H1 (cell line): ENCODE measurements at regions not wholly inside any gene's neighbourhood (a gene's known extent, or its start where the extent isn't known, plus 50 kb on each side); places are given as distances from the start of the nearest gene placed in this dataset.

Source experiments
- CTCF ChIA-PET: fragments of 300-600 bp; sonication (Branson Sonifier 250); formaldehyde crosslinking; loops from one replicate; lab custom pipeline; 2021; ENCODE audit not compliant: partially characterized antibody; lab: Charles Lee
- POLR2A ChIA-PET: fragments of 300-600 bp; sonication (Branson Sonifier 250); formaldehyde crosslinking; loops from one replicate; lab custom pipeline; 2021; ENCODE audit warnings: inconsistent platforms; ENCODE audit not compliant: partially characterized antibody; lab: Charles Lee
- DNase-seq, 2 experiments: peaks; one replicate each; pipeline versions ENCODE4 v3.0.0 to v3.0.0-alpha.2; 2010 to 2022; ENCODE audit warnings: low spot score in 2 of 2, low read depth in 1 of 2, mixed read lengths in 1 of 2
- FAIRE-seq: peaks from 2 replicates; lab custom pipeline; 2011; peaks lifted over from hg19 to GRCh38; lab: Jason Lieb, UNC
- H2AFZ ChIP-seq: 2 replicates; pipeline ENCODE4 v1.8.1; 2012; ENCODE audit warnings: low read length, inconsistent platforms
- H2AK5ac ChIP-seq: 2 replicates; pipeline ENCODE4 v1.6.1; 2013; ENCODE audit warnings: low read depth, low read length
- H2BK120ac ChIP-seq: replicated peaks from 2 replicates; pipeline ENCODE3; 2013; ENCODE audit warnings: low read depth, low read length, inconsistent platforms
- H2BK12ac ChIP-seq: 2 replicates; pipeline ENCODE4 v1.6.1; 2013; ENCODE audit warnings: low read depth, low read length
- H2BK15ac ChIP-seq: 2 replicates; pipeline ENCODE4 v1.6.1; 2013; ENCODE audit warnings: low read length
- H2BK20ac ChIP-seq: 2 replicates; pipeline ENCODE4 v1.6.1; 2013; ENCODE audit warnings: low read length
- H2BK5ac ChIP-seq: 2 replicates; pipeline ENCODE4 v1.6.1; 2013; ENCODE audit warnings: low read depth, low read length
- H3K14ac ChIP-seq: 2 replicates; pipeline ENCODE4 v1.6.1; 2013; ENCODE audit warnings: inconsistent platforms; ENCODE audit not compliant: insufficient read length
- H3K18ac ChIP-seq: 2 replicates; pipeline ENCODE4 v1.6.1; 2013; ENCODE audit warnings: low read length; ENCODE audit errors: extremely low read depth
- H3K23ac ChIP-seq: 2 replicates; pipeline ENCODE4 v1.6.1; 2013; ENCODE audit warnings: inconsistent platforms; ENCODE audit not compliant: insufficient read length
- H3K23me2 ChIP-seq: 2 replicates; pipeline ENCODE4 v1.6.1; 2013; ENCODE audit warnings: low read depth, low read length
- H3K27ac ChIP-seq: 2 replicates; pipeline ENCODE4 v1.6.1; 2011; ENCODE audit warnings: low read depth, low read length, inconsistent platforms
- H3K27me3 ChIP-seq, 4 experiments: replicated peaks in 1 of 4; 1 replicate in 1 of 4; 2 replicates in 3 of 4; pipeline versions ENCODE4 v1.6.1 to v1.8.1; 2011 to 2013; ENCODE audit warnings: low read length in 3 of 4, mild to moderate bottlenecking in 3 of 4, inconsistent platforms in 2 of 4, mixed read lengths in 2 of 4, moderate library complexity in 1 of 4; ENCODE audit not compliant: control insufficient read depth in 3 of 4, insufficient read depth in 3 of 4; ENCODE audit errors: extremely low read depth in 1 of 4
- H3K36me3 ChIP-seq, 4 experiments: 2 replicates each; pipeline versions ENCODE4 v1.6.1 to v1.8.1; 2011 to 2013; ENCODE audit warnings: mild to moderate bottlenecking in 4 of 4, low read length in 3 of 4, moderate library complexity in 2 of 4, control low read depth in 1 of 4, inconsistent platforms in 1 of 4; ENCODE audit not compliant: insufficient read depth in 4 of 4, control insufficient read depth in 2 of 4
- H3K4ac ChIP-seq: replicated peaks from 2 replicates; pipeline ENCODE3; 2013; ENCODE audit warnings: low read length, low read depth, mixed read lengths, inconsistent platforms; ENCODE audit not compliant: insufficient read length
- H3K4me1 ChIP-seq, 4 experiments: replicated peaks in 1 of 4; 1 replicate in 1 of 4; 2 replicates in 3 of 4; pipeline versions ENCODE4 v1.6.1 to v1.8.1; 2011 to 2013; ENCODE audit warnings: low read length in 3 of 4, inconsistent platforms in 2 of 4, mixed read lengths in 1 of 4; ENCODE audit not compliant: insufficient read depth in 4 of 4, control insufficient read depth in 3 of 4
- H3K4me2 ChIP-seq, 2 experiments: 2 replicates each; pipeline versions ENCODE4 v1.6.1 to v1.8.1; 2011 to 2013; ENCODE audit warnings: low read depth in 2 of 2, low read length in 2 of 2, control low read depth in 1 of 2, inconsistent platforms in 1 of 2, mild to moderate bottlenecking in 1 of 2; ENCODE audit not compliant: insufficient read depth in 1 of 2
- H3K4me3 ChIP-seq, 4 experiments: fragments of 200-600, 300-600 bp in 1 of 4; sonication (generic), shearing (Covaris generic), sonication (Bioruptor Twin) in 1 of 4; 2 replicates each; pipeline versions ENCODE4 v1.5.1 to v1.8.1; 2011 to 2016; ENCODE audit warnings: low read length in 4 of 4, low read depth in 3 of 4, control low read depth in 2 of 4, inconsistent platforms in 2 of 4, mild to moderate bottlenecking in 2 of 4, mixed read lengths in 1 of 4, moderate library complexity in 1 of 4; ENCODE audit not compliant: insufficient read depth in 2 of 4; ENCODE audit errors: extremely low read depth in 1 of 4
- H3K56ac ChIP-seq: replicated peaks from 2 replicates; pipeline ENCODE3; 2013; ENCODE audit warnings: low read depth, mild to moderate bottlenecking, mixed read lengths, low read length, inconsistent platforms; ENCODE audit not compliant: insufficient read length
- H3K79me1 ChIP-seq: 2 replicates; pipeline ENCODE4 v1.6.1; 2013; ENCODE audit warnings: low read depth, low read length, control low read depth
- H3K79me2 ChIP-seq, 2 experiments: 2 replicates each; pipeline versions ENCODE4 v1.6.1 to v1.8.1; 2012 to 2013; ENCODE audit warnings: low read length in 2 of 2, mild to moderate bottlenecking in 2 of 2, inconsistent platforms in 1 of 2; ENCODE audit not compliant: insufficient read depth in 2 of 2, control insufficient read depth in 1 of 2
- H3K9ac ChIP-seq, 4 experiments: replicated peaks in 1 of 4; 1 replicate in 1 of 4; 2 replicates in 3 of 4; pipeline versions ENCODE4 v1.6.1 to v1.8.1; 2011 to 2013; ENCODE audit warnings: low read depth in 3 of 4, low read length in 3 of 4, control low read depth in 2 of 4, mild to moderate bottlenecking in 2 of 4, moderate library complexity in 2 of 4, inconsistent platforms in 1 of 4; ENCODE audit errors: extremely low read depth in 1 of 4
- H3K9me3 ChIP-seq, 2 experiments: 2 replicates each; pipeline versions ENCODE4 v1.6.1 to v1.8.1; 2012 to 2013; ENCODE audit warnings: mild to moderate bottlenecking in 2 of 2, moderate library complexity in 2 of 2, control low read depth in 1 of 2, inconsistent platforms in 1 of 2, low read depth in 1 of 2, low read length in 1 of 2, mixed read lengths in 1 of 2; ENCODE audit not compliant: insufficient read depth in 2 of 2
- H4K20me1 ChIP-seq, 2 experiments: replicated peaks in 1 of 2; 2 replicates each; pipeline versions ENCODE3 to v1.8.1; 2011 to 2013; ENCODE audit warnings: inconsistent platforms in 2 of 2, low read length in 2 of 2, mild to moderate bottlenecking in 1 of 2; ENCODE audit not compliant: insufficient read depth in 2 of 2, control insufficient read depth in 1 of 2
- H4K5ac ChIP-seq: 2 replicates; pipeline ENCODE4 v1.6.1; 2013; ENCODE audit warnings: low read length, low read depth, mixed read lengths, inconsistent platforms; ENCODE audit not compliant: insufficient read length
- H4K8ac ChIP-seq: 2 replicates; pipeline ENCODE4 v1.8.0; 2013; ENCODE audit warnings: mild to moderate bottlenecking, moderate library complexity, low read length, inconsistent platforms; ENCODE audit not compliant: insufficient read depth; ENCODE audit errors: extremely low read depth
- H4K91ac ChIP-seq: replicated peaks from 2 replicates; pipeline ENCODE3; 2013; ENCODE audit warnings: low read length, mixed read lengths, inconsistent platforms; ENCODE audit not compliant: insufficient read length
- BACH1 ChIP-seq: IDR thresholded peaks from 2 replicates; pipeline ENCODE4 v1.6.1; 2012; ENCODE audit warnings: low read length, improper control_type of control experiment
- CBX5 ChIP-seq: fragments of 300-800, 300-1000 bp; sonication (generic); IDR thresholded peaks from 2 replicates; pipeline ENCODE4 v1.7.1; 2016; ENCODE audit warnings: antibody characterized with exemption, low read length, low read depth
- GTF2F1 ChIP-seq: IDR thresholded peaks from 2 replicates; pipeline ENCODE4 v1.6.1; 2012; ENCODE audit warnings: low read depth, low read length, improper control_type of control experiment, borderline replicate concordance
- JUN ChIP-seq: IDR thresholded peaks from 2 replicates; pipeline ENCODE4 v1.6.1; 2011; ENCODE audit warnings: low read depth, mild to moderate bottlenecking, improper control_type of control experiment, low read length
- KDM1A ChIP-seq: fragments of 200-600, 300-600 bp; sonication (generic); IDR thresholded peaks from 2 replicates; pipeline ENCODE4 v1.7.1; 2016; ENCODE audit warnings: mild to moderate bottlenecking, low read length, borderline replicate concordance
- KDM5A ChIP-seq: fragments of 200-600 bp; IDR thresholded peaks from 2 replicates; pipeline ENCODE4 v1.7.1; 2012; ENCODE audit warnings: mild to moderate bottlenecking, low read length, inconsistent platforms, mixed read lengths
- POU5F1 ChIP-seq: IDR thresholded peaks from 2 replicates; pipeline ENCODE4 v1.6.1; 2011; ENCODE audit warnings: low read depth, mild to moderate bottlenecking, low read length, moderate library complexity
- RAD21 ChIP-seq, 2 experiments: IDR thresholded peaks in 1 of 2; conservative IDR thresholded peaks in 1 of 2; 2 replicates each; pipeline ENCODE4 v1.6.1; 2011; ENCODE audit warnings: low read depth in 2 of 2, low read length in 2 of 2, improper control_type of control experiment in 1 of 2, inconsistent platforms in 1 of 2, mild to moderate bottlenecking in 1 of 2, moderate library complexity in 1 of 2
- SAP30 ChIP-seq: fragments of 300-600 bp; sonication (generic); IDR thresholded peaks from 2 replicates; pipeline ENCODE4 v1.7.1; 2012; ENCODE audit warnings: low read length, moderate library complexity, mild to moderate bottlenecking, inconsistent platforms; ENCODE audit not compliant: insufficient read depth, insufficient replicate concordance
- SIX5 ChIP-seq: IDR thresholded peaks from 2 replicates; pipeline ENCODE4 v1.6.1; 2011; ENCODE audit warnings: mild to moderate bottlenecking, low read depth, low read length
- SUZ12 ChIP-seq: fragments of 200-600 bp; sonication (generic); IDR thresholded peaks from 2 replicates; pipeline ENCODE4 v1.6.1; 2012; ENCODE audit warnings: mild to moderate bottlenecking, inconsistent platforms, low read length, moderate library complexity, mixed read lengths
- TCF12 ChIP-seq: IDR thresholded peaks from 2 replicates; pipeline ENCODE4 v1.6.1; 2011; ENCODE audit warnings: low read depth, mild to moderate bottlenecking, low read length
- YY1 ChIP-seq: IDR thresholded peaks from 2 replicates; pipeline ENCODE4 v1.6.1; 2011; ENCODE audit warnings: low read depth, mild to moderate bottlenecking, low read length
- WGBS, 2 experiments: shearing (Covaris generic) in 1 of 2; methylation state at CpG; one replicate each; pipeline versions ENCODE4 v1.1.6 to v1.1.7; 2013 to 2015; ENCODE audit warnings: low lambda C conversion rate in 2 of 2, mixed read lengths in 2 of 2, inconsistent platforms in 1 of 2, low coverage in 1 of 2, missing lambda C conversion rate in 1 of 2; ENCODE audit not compliant: insufficient replicate concordance in 2 of 2, insufficient coverage in 1 of 2, insufficient read length in 1 of 2; ENCODE audit errors: extremely low coverage in 1 of 2, missing lambda C conversion rate in 1 of 2; 5-methylcytosine and 5-hydroxymethylcytosine counted together

DNA sequence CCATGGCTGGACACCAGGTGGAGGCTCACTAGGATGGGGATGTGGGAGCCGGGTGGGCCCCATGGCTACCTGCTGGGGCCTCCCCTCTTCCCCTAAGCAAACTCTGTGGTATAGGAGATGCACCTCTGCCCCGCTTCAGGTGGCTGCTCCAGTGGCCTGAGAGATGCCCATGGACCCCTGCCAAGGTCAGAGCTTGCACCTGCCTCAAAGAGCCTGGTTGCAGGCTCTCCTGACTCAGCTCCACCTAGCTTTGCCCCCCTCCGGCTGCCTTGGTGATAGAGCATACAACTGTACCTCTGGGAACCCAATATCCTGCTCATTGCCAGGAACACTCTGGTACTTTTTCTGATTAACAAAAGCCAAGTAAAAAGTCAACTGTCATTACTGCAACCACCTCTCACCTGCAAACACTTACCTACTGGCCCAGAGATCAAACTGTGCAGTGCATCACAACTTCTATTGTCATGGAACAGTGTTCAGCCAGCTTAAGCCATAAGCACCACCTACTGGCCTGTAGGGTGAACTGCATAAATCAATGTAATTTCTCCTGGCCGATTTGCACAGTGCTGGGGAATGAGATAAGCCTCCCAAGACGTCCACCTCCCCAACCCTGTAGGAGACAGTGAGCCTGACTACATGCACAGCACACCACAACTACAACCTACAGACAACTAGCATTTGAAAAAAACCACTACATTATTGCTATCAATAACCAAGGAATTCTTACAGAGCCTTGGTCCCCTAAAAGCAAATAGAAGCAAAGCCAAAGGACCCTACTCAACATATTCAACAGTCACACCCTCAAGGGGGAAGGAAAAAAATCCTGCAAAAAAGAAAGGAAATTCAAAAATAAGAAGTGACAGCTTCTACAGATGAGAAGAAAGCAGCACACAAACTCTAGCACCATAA lies 352.4 kb upstream of the ARHGEF26 start:
- no peaks in the 10 kb centered on the region for H3K36me3 ChIP-seq
- FAIRE-seq (peak; percentile 82), DNase-seq (peak; percentile 17 to 59)
- H3K23me2 ChIP-seq, result no peaks in the 10 kb centered on the region
- no peak overlapping the region for H2AK5ac ChIP-seq
- no peaks in the 10 kb centered on the region for H3K79me1 ChIP-seq
- no peak overlapping the region for H2AFZ ChIP-seq
- H3K56ac ChIP-seq, result no peak overlapping the region
- no peaks in the 10 kb centered on the region for H4K20me1 ChIP-seq
- H2BK5ac ChIP-seq, result no peak overlapping the region
- no peak overlapping the region for H4K5ac ChIP-seq
- no peak overlapping the region for H3K9ac ChIP-seq
- POLR2A ChIA-PET, result no interaction called here
- no peaks in the 10 kb centered on the region for H3K4me1 ChIP-seq
- H4K8ac ChIP-seq, result 0 out of 2 replicates have a peak overlapping the region, but pooled peaks have one; percentile 2
- H3K27me3 ChIP-seq, result no peaks in the 10 kb centered on the region
- H2BK15ac ChIP-seq, result no peak overlapping the region
- H3K4me2 ChIP-seq, result no peak overlapping the region
- no peak overlapping the region for H3K18ac ChIP-seq
- no peak overlapping the region for H2BK12ac ChIP-seq
- H3K4me3 ChIP-seq, result no peak overlapping the region
- CTCF ChIA-PET, result interaction anchor here (0.6 to 3.9 kb wide), 31 partner anchors 10 to 817 kb away, joined by 3 to 14 read pairs (median 3); no protein-coding TSS in a partner anchor
- H3K27ac ChIP-seq, result no peak overlapping the region
- H4K91ac ChIP-seq, result no peak overlapping the region
- WGBS, 2 experiments, result 53% methylated on average over 4 of the region's 5 CpGs; no CpG with 5 or more reads in 1 of the 2 experiments
- H3K23ac ChIP-seq, result no peak overlapping the region
- 0 out of 2 replicates have a peak overlapping the region, but pooled peaks have one; percentile 48 for H2BK20ac ChIP-seq
- H2BK120ac ChIP-seq, result no peak overlapping the region
- no peaks in the 10 kb centered on the region for H3K79me2 ChIP-seq
- no peak overlapping the region for H3K4ac ChIP-seq
- H3K9me3 ChIP-seq, result no peaks in the 10 kb centered on the region
- no peak overlapping the region for H3K14ac ChIP-seq
- TF ChIP-seq SUZ12, result no peak
- TF ChIP-seq JUN, result no peak
- peak; percentile 93 to 96 for TF ChIP-seq RAD21 (IDR thresholded peaks at IDR 0.05 in 1 of 2, conservative IDR thresholded peaks at IDR 0.05 in 1 of 2; ENCODE audit: low read depth in 2 of 2, low read length in 2 of 2)
- TF ChIP-seq CBX5, result no peak
- no peak for TF ChIP-seq YY1
- no peak for TF ChIP-seq KDM1A
- no peak for TF ChIP-seq SAP30
- no peak for TF ChIP-seq TCF12
- TF ChIP-seq KDM5A, result no peak
- no peak for TF ChIP-seq BACH1
- TF ChIP-seq SIX5, result no peak
- TF ChIP-seq POU5F1, result peak; percentile 89
- TF ChIP-seq GTF2F1, result no peak
